Keratinocyte (primary cell): ENCODE measurements at regions not wholly inside any gene's neighbourhood (a gene's known extent, or its start where the extent isn't known, plus 50 kb on each side); places are given as distances from the start of the nearest gene placed in this dataset.

Experiments used
- DNase-seq: peaks from one replicate; pipeline ENCODE4 v3.0.0-alpha.2; 2011; ENCODE audit warnings: low read depth, missing footprints, low spot score
- FAIRE-seq: peaks from 2 replicates; lab custom pipeline; 2011; peaks lifted over from hg19 to GRCh38; lab: Jason Lieb, UNC
- H2AFZ ChIP-seq: 2 replicates; pipeline ENCODE4 v1.6.0; 2012; ENCODE audit warnings: low read length, control low read depth, inconsistent platforms; ENCODE audit not compliant: control insufficient read depth
- H3K27ac ChIP-seq: 2 replicates; pipeline ENCODE4 v1.5.1; 2011; ENCODE audit warnings: low read length; ENCODE audit not compliant: control insufficient read depth, insufficient read depth
- H3K27me3 ChIP-seq: 3 replicates; pipeline ENCODE4 v1.6.0; 2011; ENCODE audit warnings: low read length; ENCODE audit not compliant: control insufficient read depth, insufficient read depth; ENCODE audit errors: extremely low read depth
- H3K36me3 ChIP-seq, 2 experiments: 2 replicates in 1 of 2; 3 replicates in 1 of 2; pipeline ENCODE4 v1.5.1; 2011; ENCODE audit warnings: low read length in 2 of 2, mild to moderate bottlenecking in 1 of 2; ENCODE audit not compliant: control insufficient read depth in 2 of 2, insufficient read depth in 2 of 2; ENCODE audit errors: extremely low read depth in 1 of 2
- H3K4me1 ChIP-seq: 3 replicates; pipeline ENCODE4 v1.5.1; 2011; ENCODE audit warnings: low read length; ENCODE audit not compliant: control insufficient read depth, insufficient read depth; ENCODE audit errors: extremely low read depth
- H3K4me2 ChIP-seq: 3 replicates; pipeline ENCODE4 v1.6.0; 2011; ENCODE audit warnings: low read depth, low read length; ENCODE audit not compliant: control insufficient read depth, insufficient read depth; ENCODE audit errors: extremely low read depth
- H3K4me3 ChIP-seq, 3 experiments: fragments of 200-600 bp in 1 of 3; sonication (generic) in 1 of 3; 2 replicates in 2 of 3; 3 replicates in 1 of 3; pipeline ENCODE4 v1.5.1; 2011 to 2016; ENCODE audit warnings: low read length in 3 of 3, mild to moderate bottlenecking in 3 of 3, control low read depth in 2 of 3, inconsistent platforms in 1 of 3, low read depth in 1 of 3, mixed read lengths in 1 of 3, mixed run types in 1 of 3, moderate library complexity in 1 of 3; ENCODE audit not compliant: control insufficient read depth in 2 of 3, insufficient read depth in 2 of 3; ENCODE audit errors: extremely low read depth in 1 of 3
- H3K79me2 ChIP-seq: 2 replicates; pipeline ENCODE4 v1.6.0; 2012; ENCODE audit warnings: low read length; ENCODE audit not compliant: control insufficient read depth, insufficient read depth
- H3K9ac ChIP-seq: 3 replicates; pipeline ENCODE4 v1.6.0; 2011; ENCODE audit warnings: low read length; ENCODE audit not compliant: control insufficient read depth, insufficient read depth; ENCODE audit errors: extremely low read depth
- H3K9me1 ChIP-seq: 3 replicates; pipeline ENCODE4 v1.6.0; 2011; ENCODE audit warnings: low read length; ENCODE audit not compliant: control insufficient read depth, insufficient read depth; ENCODE audit errors: extremely low read depth
- H3K9me3 ChIP-seq: 2 replicates; pipeline ENCODE4 v1.5.1; 2012; ENCODE audit warnings: low read depth, low read length; ENCODE audit not compliant: control insufficient read depth
- H4K20me1 ChIP-seq: 3 replicates; pipeline ENCODE4 v1.6.0; 2011; ENCODE audit warnings: low read length; ENCODE audit not compliant: control insufficient read depth, insufficient read depth; ENCODE audit errors: extremely low read depth
- CTCF ChIP-seq, 3 experiments: IDR thresholded peaks in 1 of 3; conservative IDR thresholded peaks in 1 of 3; optimal IDR thresholded peaks in 1 of 3; 2 replicates in 2 of 3; 3 replicates in 1 of 3; pipeline versions ENCODE3 to v1.5.1; 2011; ENCODE audit warnings: low read length in 3 of 3, mild to moderate bottlenecking in 3 of 3, moderate library complexity in 2 of 3, control low read depth in 1 of 3, inconsistent platforms in 1 of 3; ENCODE audit not compliant: insufficient read depth in 2 of 3; ENCODE audit errors: extremely low read depth in 1 of 3
- EZH2 ChIP-seq: IDR thresholded peaks from one replicate; pipeline ENCODE4 v1.6.1; 2012; ENCODE audit warnings: inconsistent platforms, mild to moderate bottlenecking, low read length, moderate library complexity
- dilution Hi-C: fragments of 300-500 bp; cut with MboI; formaldehyde crosslinking; loops from one replicate; pipeline ENCODE4 v1.7.0; 2020; ENCODE audit warnings: low sequenced_read_pairs; ENCODE audit not compliant: extremely low pct_ligation_motif_present

DNA sequence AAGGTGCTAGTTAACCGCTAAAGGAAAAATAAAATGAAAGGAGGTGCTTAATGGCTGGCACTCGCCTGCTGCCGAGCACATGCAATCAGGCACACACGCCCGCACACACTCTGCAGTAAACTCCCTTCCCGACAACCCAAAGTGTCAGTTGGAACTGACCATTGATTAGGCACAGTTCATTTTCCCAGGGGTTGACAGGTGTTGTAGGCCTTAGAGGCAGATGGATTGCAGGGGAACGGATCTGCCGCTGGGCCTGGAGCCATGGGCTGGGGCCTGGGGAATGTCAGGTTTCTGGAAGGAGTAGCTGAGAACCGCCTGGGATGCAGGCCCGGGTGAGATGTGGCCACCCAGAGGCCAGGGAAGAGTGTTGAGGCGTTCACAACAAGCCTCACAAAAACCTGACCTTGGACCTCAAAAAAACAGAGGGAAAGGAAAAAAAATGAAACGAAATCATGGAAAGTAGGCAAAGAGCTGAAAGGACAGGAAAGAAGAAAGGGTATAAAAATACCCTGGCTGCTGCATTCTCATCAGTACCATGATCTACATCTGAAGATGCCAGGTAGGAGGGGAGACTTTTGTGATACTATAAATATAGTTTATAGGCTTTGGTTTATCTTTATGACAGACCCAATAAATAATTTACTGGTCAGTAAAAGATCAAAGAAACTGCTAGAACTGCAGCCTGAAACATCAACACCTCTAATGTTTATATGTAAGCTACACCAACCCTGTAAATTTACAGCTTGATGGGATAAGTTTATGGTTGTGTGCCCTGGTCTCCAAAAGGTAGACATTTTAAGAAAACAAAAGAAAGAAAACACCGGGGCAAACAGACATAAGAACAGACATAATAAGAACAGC is 313.4 kb downstream of the BUD13 start:
- Histone ChIP-seq H4K20me1 (no peaks in the 10 kb centered on the region), H3K27me3 (peaks cover 6% of the 10 kb centered on the region), H3K4me3 (no peak overlapping the region), H3K9ac (no peak overlapping the region), H3K9me1 (no peaks in the 10 kb centered on the region), H3K27ac (no peak overlapping the region), H3K4me1 (no peaks in the 10 kb centered on the region), H2AFZ (no peak overlapping the region), H3K79me2 (no peaks in the 10 kb centered on the region), H3K36me3 (no peaks in the 10 kb centered on the region), H3K9me3 (no peaks in the 10 kb centered on the region), H3K4me2 (no peak overlapping the region)
- dilution Hi-C loops, result no loop called here
- no peak for DNase-seq
- no peak for FAIRE-seq
- TF ChIP-seq CTCF (optimal IDR thresholded peaks at IDR 0.05 in 1 of 3, IDR thresholded peaks at IDR 0.05 in 1 of 3, conservative IDR thresholded peaks at IDR 0.05 in 1 of 3; ENCODE audit: extremely low read depth in 1 of 3, insufficient read depth in 2 of 3, low read length in 3 of 3), result no peak
- no peak for TF ChIP-seq EZH2

DNA sequence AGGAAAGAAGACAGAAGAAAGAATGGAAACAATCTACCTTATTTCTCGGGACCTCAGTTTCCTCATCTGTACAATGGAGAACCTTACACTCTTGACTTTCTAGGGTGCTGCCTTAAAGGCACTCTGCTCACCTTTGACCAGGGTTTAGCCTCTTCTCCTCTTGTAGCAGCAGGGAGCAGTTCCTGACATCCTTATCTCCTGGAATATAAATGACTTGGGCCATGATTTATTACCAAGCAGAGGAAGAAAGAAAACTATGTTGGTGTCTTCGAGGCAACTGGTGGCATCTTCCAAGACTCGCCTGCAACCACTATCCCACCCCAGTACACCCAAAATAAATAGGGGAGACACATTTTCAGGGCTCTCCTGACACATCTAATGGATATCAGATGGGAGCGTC is 314.2 kb downstream of the BUD13 start:
- Histone ChIP-seq H4K20me1 (no peaks in the 10 kb centered on the region), H3K79me2 (no peaks in the 10 kb centered on the region), H2AFZ (no peak overlapping the region), H3K9ac (no peak overlapping the region), H3K36me3 (no peaks in the 10 kb centered on the region), H3K4me1 (no peaks in the 10 kb centered on the region), H3K9me1 (no peaks in the 10 kb centered on the region), H3K4me3 (no peak overlapping the region), H3K4me2 (no peak overlapping the region), H3K27me3 (peaks cover 6% of the 10 kb centered on the region), H3K9me3 (no peaks in the 10 kb centered on the region), H3K27ac (no peak overlapping the region)
- dilution Hi-C loops, result no loop called here
- FAIRE-seq, result no peak
- TF ChIP-seq EZH2 (no peak), CTCF (optimal IDR thresholded peaks at IDR 0.05 in 1 of 3, IDR thresholded peaks at IDR 0.05 in 1 of 3, conservative IDR thresholded peaks at IDR 0.05 in 1 of 3; ENCODE audit: extremely low read depth in 1 of 3, insufficient read depth in 2 of 3, low read length in 3 of 3) (no peak)
- no peak for DNase-seq
